ENCODE measurements at regions not wholly inside any gene's neighbourhood (a gene's known extent, or its start where the extent isn't known, plus 50 kb on each side); places are given as distances from the start of the nearest gene placed in this dataset.
"Not testable (repeated sequence)": the region's sequence is repeated elsewhere in the genome, so short reads cannot be mapped to it uniquely, and the experiment has no call there.

- TF ChIP-seq CTCF, POLR2A (IDR thresholded peaks at IDR 0.05): not testable (repeated sequence)
These were observed 257.7 kb upstream of the MEIS1 start for GRCh38 chr2:66177128-66177796.
